ENCODE measurements at regions not wholly inside any gene's neighbourhood (a gene's known extent, or its start where the extent isn't known, plus 50 kb on each side); places are given as distances from the start of the nearest gene placed in this dataset.

GRCh38 chr16:87032554-87032953 is 284.6 kb downstream of the C16orf95 start:
- TF ChIP-seq CTCF (conservative IDR thresholded peaks at IDR 0.05; ENCODE audit: low read length) (no peak), EZH2phosphoT487 (IDR thresholded peaks at IDR 0.05; ENCODE audit: borderline replicate concordance, low read depth, low read length) (no peak)

Data from OCI-LY7 (cell line).